PFSK-1 (cell line): ENCODE measurements at regions not wholly inside any gene's neighbourhood (a gene's known extent, or its start where the extent isn't known, plus 50 kb on each side); places are given as distances from the start of the nearest gene placed in this dataset.

Experiments used
- POLR2AphosphoS5 ChIP-seq: IDR thresholded peaks from 2 replicates; pipeline ENCODE4 v1.6.1; 2012; ENCODE audit warnings: low read depth, mild to moderate bottlenecking, control low read depth, low read length, moderate library complexity
- TAF1 ChIP-seq: IDR thresholded peaks from 2 replicates; pipeline ENCODE4 v1.6.1; 2012; ENCODE audit warnings: low read length, control low read depth, borderline replicate concordance; ENCODE audit not compliant: insufficient read depth

DNA sequence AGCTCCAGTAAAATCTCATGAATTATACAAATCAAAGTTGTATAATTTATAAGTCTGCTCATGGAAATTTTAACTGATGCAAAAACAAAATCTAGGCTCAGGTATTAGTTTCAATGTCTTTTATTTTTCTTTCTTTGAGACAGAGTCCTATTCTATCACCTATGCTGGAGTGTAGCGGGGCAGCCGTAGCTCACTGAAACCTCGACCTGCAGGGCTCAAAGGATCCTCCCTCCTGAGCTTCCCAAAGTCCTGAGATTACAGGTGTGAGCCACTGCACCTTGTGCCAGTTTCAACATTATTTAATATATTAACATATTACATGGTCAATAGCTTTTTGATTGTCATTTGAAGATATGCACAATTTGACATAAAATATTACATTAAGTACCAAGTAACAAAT lies 678.7 kb downstream of the ARAP2 start:
- TF ChIP-seq TAF1 (no peak), POLR2AphosphoS5 (no peak)
